ENCODE measurements at regions not wholly inside any gene's neighbourhood (a gene's known extent, or its start where the extent isn't known, plus 50 kb on each side); places are given as distances from the start of the nearest gene placed in this dataset.

- TF ChIP-seq CTCF (IDR thresholded peaks at IDR 0.05; ENCODE audit: extremely low read depth in 1 of 2, insufficient read depth in 1 of 2, low read depth in 1 of 2, low read length in 2 of 2) (no peak), EZH2 (IDR thresholded peaks at IDR 0.05; ENCODE audit: borderline replicate concordance, low read depth, low read length, severe bottlenecking) (no peak), JUN (IDR thresholded peaks at IDR 0.05; ENCODE audit: borderline replicate concordance, insufficient read depth, insufficient read length, low read depth) (no peak), POLR2A (IDR thresholded peaks at IDR 0.05; ENCODE audit: low read depth, low read length) (no peak), GATA2 (IDR thresholded peaks at IDR 0.05; ENCODE audit: insufficient read depth, insufficient read length, low read depth, low read length) (no peak)
Observed at GRCh38 chr12:125835852-125836251, 770.6 kb downstream of the AACS start.

Data from endothelial cell of umbilical vein (primary cell).